ENCODE measurements at regions not wholly inside any gene's neighbourhood (a gene's known extent, or its start where the extent isn't known, plus 50 kb on each side); places are given as distances from the start of the nearest gene placed in this dataset.

- TF ChIP-seq GATA3 (IDR thresholded peaks at IDR 0.05; ENCODE audit: low read depth, low read length) (no peak), GATA2 (IDR thresholded peaks at IDR 0.05; ENCODE audit: low read depth, low read length) (no peak)
Observed at GRCh38 chr1:222897527-222898190, 82.8 kb downstream of the DISP1 start.
